BJ (cell line): ENCODE measurements at regions not wholly inside any gene's neighbourhood (a gene's known extent, or its start where the extent isn't known, plus 50 kb on each side); places are given as distances from the start of the nearest gene placed in this dataset.

ENCODE experiments used
- CTCF ChIA-PET: fragments of 350-600 bp; formaldehyde crosslinking; extraction: SDS; loops from one replicate; lab custom pipeline; 2021; ENCODE audit warnings: antibody characterized with exemption, inconsistent platforms; lab: Yijun Ruan, JAX
- POLR2A ChIA-PET: fragments of 300-600 bp; sonication (Branson Sonifier 250); formaldehyde crosslinking; extraction: SDS; loops from one replicate; lab custom pipeline; 2021; ENCODE audit warnings: antibody characterized with exemption; lab: Charles Lee
- DNase-seq: peaks from one replicate; pipeline ENCODE4 v3.0.0-alpha.2; 2011; ENCODE audit warnings: low read depth
- H3K27me3 ChIP-seq: 2 replicates; pipeline ENCODE4 v1.6.0; 2011; ENCODE audit warnings: low read length; ENCODE audit not compliant: control insufficient read depth, insufficient read depth
- H3K36me3 ChIP-seq: 2 replicates; pipeline ENCODE4 v1.5.1; 2011; ENCODE audit warnings: low read length; ENCODE audit not compliant: control insufficient read depth, insufficient read depth
- H3K4me3 ChIP-seq: 2 replicates; pipeline ENCODE4 v1.5.1; 2011; ENCODE audit warnings: low read depth, mild to moderate bottlenecking, control low read depth, low read length
- CTCF ChIP-seq: IDR thresholded peaks from 2 replicates; pipeline ENCODE4 v1.5.1; 2011; ENCODE audit warnings: low read depth, mild to moderate bottlenecking, control low read depth, inconsistent platforms, low read length, moderate library complexity; ENCODE audit not compliant: insufficient read depth

- ChIA-PET POLR2A (no interaction called here), CTCF (no interaction called here)
- no peak for DNase-seq
- TF ChIP-seq CTCF: no peak
- Histone ChIP-seq H3K36me3 (no peaks in the 10 kb centered on the region), H3K4me3 (no peak overlapping the region), H3K27me3 (no peaks in the 10 kb centered on the region)
These were observed 1696.0 kb upstream of the WWC1 start for GRCh38 chr5:166595274-166595951.

GRCh38 chr5:166596043-166596442 is 1695.4 kb upstream of the WWC1 start:
- Histone ChIP-seq H3K36me3 (no peaks in the 10 kb centered on the region), H3K4me3 (no peak overlapping the region), H3K27me3 (no peaks in the 10 kb centered on the region)
- TF ChIP-seq CTCF: no peak
- no peak for DNase-seq
- ChIA-PET POLR2A (no interaction called here), CTCF (no interaction called here)

DNA sequence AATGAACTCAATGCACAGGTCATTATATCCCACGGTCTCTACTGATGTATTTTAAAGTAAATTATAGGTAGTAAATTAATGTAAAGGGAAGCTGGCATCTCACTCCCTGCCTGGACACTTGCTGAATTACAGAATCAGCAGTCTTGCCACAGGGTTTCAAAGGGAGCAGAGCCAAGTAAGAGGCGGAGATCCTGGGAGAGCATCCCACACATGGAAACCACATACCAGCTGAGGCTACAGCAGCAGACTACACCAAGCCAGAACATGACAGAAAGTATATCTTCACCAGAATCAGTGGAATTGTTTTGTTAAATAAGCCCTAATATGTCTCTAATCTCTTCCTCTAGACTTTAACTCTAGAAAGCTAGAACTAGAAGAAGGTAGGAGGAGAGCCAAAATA is 1689.2 kb upstream of the WWC1 start:
- Histone ChIP-seq H3K4me3 (no peak overlapping the region), H3K27me3 (no peaks in the 10 kb centered on the region), H3K36me3 (no peaks in the 10 kb centered on the region)
- ChIA-PET CTCF (no interaction called here), POLR2A (no interaction called here)
- TF ChIP-seq CTCF: no peak
- no peak for DNase-seq

DNA sequence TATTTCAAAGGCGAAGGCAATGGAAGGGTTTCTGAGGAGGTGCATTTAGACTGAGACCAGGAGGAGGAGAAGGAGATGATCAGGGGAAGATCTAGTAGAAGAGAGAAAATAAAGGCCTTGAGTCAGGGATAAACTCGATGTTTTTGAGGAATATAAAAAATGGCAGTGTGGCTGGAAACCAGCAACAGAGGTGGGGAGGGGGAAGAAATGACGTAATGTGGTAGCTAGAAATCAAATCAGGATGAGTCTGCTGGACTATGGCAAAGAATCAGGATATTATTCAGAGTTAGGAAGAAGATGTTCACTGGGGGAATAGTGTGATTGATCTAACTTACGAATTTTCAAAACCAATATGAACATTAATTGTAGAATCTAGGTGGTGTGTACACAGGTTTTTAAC is 1673.9 kb upstream of the WWC1 start:
- CTCF ChIA-PET: no interaction called here
- TF ChIP-seq CTCF: no peak
- no peak for DNase-seq
- Histone ChIP-seq H3K4me3 (no peak overlapping the region), H3K27me3 (no peaks in the 10 kb centered on the region), H3K36me3 (no peaks in the 10 kb centered on the region)
- POLR2A ChIA-PET: no interaction called here

DNA sequence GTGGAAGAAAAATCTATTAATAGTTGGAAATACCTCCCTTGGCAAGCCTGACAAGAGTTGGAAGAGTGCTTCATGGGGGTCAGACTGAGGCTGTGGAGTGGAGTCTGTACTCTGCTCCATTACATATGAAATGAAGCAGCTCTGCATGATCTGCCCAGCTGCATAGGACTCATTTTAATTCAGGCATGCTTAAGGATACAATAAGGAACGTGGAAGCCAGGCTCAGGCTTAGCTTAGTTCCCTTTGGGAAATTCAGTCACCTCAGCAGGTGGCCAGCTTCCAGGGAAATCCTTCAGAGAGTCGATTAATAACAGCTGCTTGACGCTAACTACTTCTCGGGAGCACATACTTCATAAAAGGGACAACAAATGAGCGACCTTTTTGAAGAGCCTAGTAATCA is 1672.9 kb upstream of the WWC1 start:
- Histone ChIP-seq H3K4me3 (no peak overlapping the region), H3K27me3 (no peaks in the 10 kb centered on the region), H3K36me3 (no peaks in the 10 kb centered on the region)
- no peak for TF ChIP-seq CTCF
- DNase-seq: no peak
- POLR2A ChIA-PET: no interaction called here
- CTCF ChIA-PET: no interaction called here
